Loucy (cell line): ENCODE measurements at regions not wholly inside any gene's neighbourhood (a gene's known extent, or its start where the extent isn't known, plus 50 kb on each side); places are given as distances from the start of the nearest gene placed in this dataset.

Experiments used
- H2AFZ ChIP-seq: fragments of 200-600 bp; sonication (generic); 2 replicates; pipeline ENCODE4 v1.6.0; 2016; ENCODE audit warnings: antibody characterized with exemption, mild to moderate bottlenecking, low read length, moderate library complexity
- H3F3A ChIP-seq: fragments of 200-600 bp; 2 replicates; pipeline ENCODE4 v1.6.0; 2016; ENCODE audit warnings: antibody characterized with exemption, low read depth, mild to moderate bottlenecking
- H3K27me3 ChIP-seq: fragments of 200-600 bp; sonication (generic); 2 replicates; pipeline ENCODE4 v1.6.1; 2014; ENCODE audit warnings: low read length, mild to moderate bottlenecking; ENCODE audit not compliant: insufficient read depth, poor library complexity, severe bottlenecking
- H3K36me3 ChIP-seq: fragments of 200-600 bp; sonication (generic); 2 replicates; pipeline ENCODE4 v1.6.1; 2016; ENCODE audit warnings: low read length; ENCODE audit not compliant: insufficient read depth
- H3K4me1 ChIP-seq: fragments of 200-600 bp; sonication (generic); 2 replicates; pipeline ENCODE4 v1.5.1; 2014; ENCODE audit warnings: low read length, mild to moderate bottlenecking; ENCODE audit not compliant: insufficient read depth, poor library complexity, severe bottlenecking
- H3K4me2 ChIP-seq: fragments of 200-600 bp; sonication (generic); 2 replicates; pipeline ENCODE4 v1.6.0; 2014; ENCODE audit warnings: antibody characterized with exemption, low read length, low read depth, mild to moderate bottlenecking; ENCODE audit not compliant: poor library complexity, severe bottlenecking
- H3K4me3 ChIP-seq: fragments of 200-600 bp; sonication (generic); 2 replicates; pipeline ENCODE4 v1.5.1; 2014; ENCODE audit warnings: low read length, mild to moderate bottlenecking, mixed read lengths; ENCODE audit not compliant: poor library complexity, severe bottlenecking
- H3K79me2 ChIP-seq: fragments of 200-600 bp; sonication (generic); 2 replicates; pipeline ENCODE4 v1.6.1; 2014; ENCODE audit warnings: low read length; ENCODE audit not compliant: insufficient read depth
- H3K9ac ChIP-seq: fragments of 200-600 bp; sonication (generic); 2 replicates; pipeline ENCODE4 v1.6.0; 2014; ENCODE audit warnings: mild to moderate bottlenecking, low read depth, low read length, moderate library complexity; ENCODE audit not compliant: poor library complexity, severe bottlenecking
- H3K9me2 ChIP-seq: fragments of 200-600 bp; sonication (generic); replicated peaks from 2 replicates; pipeline ENCODE4 v1.6.1; 2016; ENCODE audit warnings: low read depth, low read length, mixed read lengths
- H3K9me3 ChIP-seq: fragments of 200-600 bp; sonication (generic); 2 replicates; pipeline ENCODE4 v1.6.1; 2014; ENCODE audit warnings: mild to moderate bottlenecking, antibody characterized with exemption, low read length, low read depth; ENCODE audit not compliant: insufficient read depth
- H4K20me1 ChIP-seq: fragments of 200-600 bp; sonication (generic); 2 replicates; pipeline ENCODE4 v1.6.0; 2014; ENCODE audit warnings: antibody characterized with exemption, low read length, mild to moderate bottlenecking; ENCODE audit not compliant: insufficient read depth, poor library complexity, severe bottlenecking
- EZH2phosphoT487 ChIP-seq: fragments of 200-600 bp; IDR thresholded peaks from 2 replicates; pipeline ENCODE4 v1.6.1; 2018; ENCODE audit warnings: antibody characterized with exemption, mild to moderate bottlenecking, moderate library complexity, borderline replicate concordance
- TF ChIP-seq, protein P1 (sequence below): fragments of 200-600 bp; sonication (generic); conservative IDR thresholded peaks from 2 replicates; pipeline ENCODE4 v1.5.1; 2014; ENCODE audit warnings: mild to moderate bottlenecking, antibody characterized with exemption, low read length

- TF ChIP-seq, protein P1, sequence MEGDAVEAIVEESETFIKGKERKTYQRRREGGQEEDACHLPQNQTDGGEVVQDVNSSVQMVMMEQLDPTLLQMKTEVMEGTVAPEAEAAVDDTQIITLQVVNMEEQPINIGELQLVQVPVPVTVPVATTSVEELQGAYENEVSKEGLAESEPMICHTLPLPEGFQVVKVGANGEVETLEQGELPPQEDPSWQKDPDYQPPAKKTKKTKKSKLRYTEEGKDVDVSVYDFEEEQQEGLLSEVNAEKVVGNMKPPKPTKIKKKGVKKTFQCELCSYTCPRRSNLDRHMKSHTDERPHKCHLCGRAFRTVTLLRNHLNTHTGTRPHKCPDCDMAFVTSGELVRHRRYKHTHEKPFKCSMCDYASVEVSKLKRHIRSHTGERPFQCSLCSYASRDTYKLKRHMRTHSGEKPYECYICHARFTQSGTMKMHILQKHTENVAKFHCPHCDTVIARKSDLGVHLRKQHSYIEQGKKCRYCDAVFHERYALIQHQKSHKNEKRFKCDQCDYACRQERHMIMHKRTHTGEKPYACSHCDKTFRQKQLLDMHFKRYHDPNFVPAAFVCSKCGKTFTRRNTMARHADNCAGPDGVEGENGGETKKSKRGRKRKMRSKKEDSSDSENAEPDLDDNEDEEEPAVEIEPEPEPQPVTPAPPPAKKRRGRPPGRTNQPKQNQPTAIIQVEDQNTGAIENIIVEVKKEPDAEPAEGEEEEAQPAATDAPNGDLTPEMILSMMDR = no peak
- no peak for TF ChIP-seq EZH2phosphoT487
- no peaks in the 10 kb centered on the region for H3F3A ChIP-seq
- H3K79me2 ChIP-seq = peaks cover 6% of the 10 kb centered on the region; the same call in 1 of the 2 replicates
- H3K9ac ChIP-seq = peak overlapping the region; percentile 55
- H3K4me2 ChIP-seq = peak overlapping the region; percentile 63
- H3K36me3 ChIP-seq = no peaks in the 10 kb centered on the region
- H3K4me3 ChIP-seq = peak overlapping the region; percentile 73
- H3K9me3 ChIP-seq = no peaks in the 10 kb centered on the region
- H3K4me1 ChIP-seq = peaks cover 31% of the 10 kb centered on the region
- no peaks in the 10 kb centered on the region for H3K27me3 ChIP-seq
- no peak overlapping the region for H2AFZ ChIP-seq
- H4K20me1 ChIP-seq = no peaks in the 10 kb centered on the region
- H3K9me2 ChIP-seq = no peaks in the 10 kb centered on the region
These were observed 107.4 kb upstream of the DOCK9 start for GRCh38 chr13:99085139-99085807.

DNA sequence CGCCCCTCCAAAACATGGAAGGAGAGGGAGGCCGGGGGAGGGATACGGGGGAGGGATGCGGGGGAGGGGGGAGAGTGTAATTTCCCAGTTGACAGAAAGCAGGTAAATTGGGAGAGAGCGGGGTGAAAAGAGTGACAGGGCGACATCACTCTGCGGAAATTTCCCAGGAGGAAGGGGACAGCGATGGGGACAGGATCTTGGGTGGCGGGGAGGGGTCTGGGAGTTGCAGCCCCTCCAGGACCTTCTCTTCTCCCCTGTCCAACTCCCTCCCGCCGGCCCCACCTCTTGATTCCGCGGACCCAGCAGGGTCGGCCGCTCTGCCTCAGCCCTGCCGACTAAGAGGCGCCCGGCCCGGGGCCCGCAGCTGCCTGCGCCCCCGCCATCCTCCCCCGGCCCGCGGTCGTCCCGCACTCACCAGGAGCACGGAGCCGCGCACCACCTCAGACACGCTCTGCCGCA is 108.0 kb upstream of the DOCK9 start:
- Histone ChIP-seq H3K4me1 (peaks cover 31% of the 10 kb centered on the region), H3F3A (no peaks in the 10 kb centered on the region), H3K9ac (peak overlapping the region; percentile 55), H3K36me3 (no peaks in the 10 kb centered on the region), H4K20me1 (no peaks in the 10 kb centered on the region), H3K9me3 (no peaks in the 10 kb centered on the region), H2AFZ (peak overlapping the region; percentile 52; the same call in 1 of the 2 replicates), H3K79me2 (peaks cover 6% of the 10 kb centered on the region; the same call in 1 of the 2 replicates), H3K4me2 (peak overlapping the region; percentile 63), H3K9me2 (no peaks in the 10 kb centered on the region), H3K4me3 (peak overlapping the region; percentile 73), H3K27me3 (no peaks in the 10 kb centered on the region)
- TF ChIP-seq EZH2phosphoT487 = no peak
- TF ChIP-seq, protein P1 = no peak

DNA sequence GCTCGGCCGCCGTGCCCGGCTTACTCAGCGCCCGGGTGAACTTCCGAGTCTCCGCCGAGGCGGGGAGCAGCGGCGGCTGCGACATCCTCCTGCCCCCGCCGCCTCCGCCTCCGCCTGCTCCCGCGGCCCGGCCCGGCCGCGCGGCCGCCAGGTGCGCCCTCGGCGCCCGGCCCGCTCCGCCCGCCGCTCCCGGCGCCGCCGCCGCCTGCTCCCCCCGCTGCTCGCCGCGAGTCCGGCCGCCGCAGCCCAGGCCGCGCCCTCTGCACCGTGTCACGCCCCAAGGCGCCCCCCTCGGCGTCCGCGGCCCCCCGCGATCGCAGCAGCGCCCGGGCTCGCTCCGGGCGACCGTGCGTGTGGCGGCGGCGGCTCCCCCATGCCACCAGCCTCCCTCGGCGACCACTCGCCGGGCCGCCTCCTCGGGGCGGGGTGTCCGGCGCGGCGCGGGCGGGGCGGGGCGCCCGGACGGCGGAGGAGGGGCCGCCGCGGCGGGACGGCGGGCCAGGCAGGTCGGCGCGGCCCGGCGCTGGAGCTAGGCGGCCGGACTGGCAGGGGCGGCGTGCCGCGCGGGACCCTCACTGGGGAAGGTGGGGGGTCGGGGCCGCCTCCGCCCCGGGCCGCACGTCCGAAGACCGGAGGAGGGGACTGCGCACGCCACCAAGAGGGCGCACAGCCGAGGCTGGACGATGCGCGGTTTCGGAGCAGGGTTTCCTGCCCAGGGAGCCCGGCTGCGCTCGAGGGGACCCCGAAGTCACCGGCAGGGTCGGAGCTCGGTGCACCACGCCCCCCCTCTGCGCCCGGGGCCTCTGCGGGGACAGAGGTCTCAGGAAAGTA is 108.6 kb upstream of the DOCK9 start:
- TF ChIP-seq, protein P1 = no peak
- TF ChIP-seq EZH2phosphoT487 = no peak
- H3F3A ChIP-seq = no peaks in the 10 kb centered on the region
- H3K27me3 ChIP-seq = no peaks in the 10 kb centered on the region
- peak overlapping the region; percentile 81 for H3K4me3 ChIP-seq
- H2AFZ ChIP-seq = peak overlapping the region; percentile 96
- 0 out of 2 replicates have a peak, but pooled peaks cover 6% of the 10 kb centered on the region for H3K79me2 ChIP-seq
- peaks cover 31% of the 10 kb centered on the region for H3K4me1 ChIP-seq
- no peaks in the 10 kb centered on the region for H3K36me3 ChIP-seq
- no peaks in the 10 kb centered on the region for H4K20me1 ChIP-seq
- peak overlapping the region; percentile 69 for H3K9ac ChIP-seq
- peak overlapping the region; percentile 87 for H3K4me2 ChIP-seq
- H3K9me2 ChIP-seq = no peaks in the 10 kb centered on the region
- no peaks in the 10 kb centered on the region for H3K9me3 ChIP-seq
